H9 (cell line): ENCODE measurements at regions not wholly inside any gene's neighbourhood (a gene's known extent, or its start where the extent isn't known, plus 50 kb on each side); places are given as distances from the start of the nearest gene placed in this dataset.

Experiments
- DNase-seq: peaks from one replicate; pipeline ENCODE4 v3.0.0-alpha.2; 2017
- H2AFZ ChIP-seq: one replicate; pipeline ENCODE4 v1.6.1; 2013; ENCODE audit warnings: mild to moderate bottlenecking, low read length, control low read depth, moderate library complexity
- H2AK5ac ChIP-seq: 2 replicates; pipeline ENCODE4 v1.6.1; 2013; ENCODE audit warnings: low read length, control low read depth, mixed read lengths; ENCODE audit not compliant: insufficient read length
- H2BK120ac ChIP-seq: one replicate; pipeline ENCODE4 v1.6.1; 2013; ENCODE audit warnings: low read depth, mild to moderate bottlenecking, low read length, control low read depth, inconsistent platforms; ENCODE audit not compliant: poor library complexity, severe bottlenecking
- H2BK12ac ChIP-seq: 2 replicates; pipeline ENCODE4 v1.6.1; 2013; ENCODE audit warnings: low read length, control low read depth, mixed read lengths, low read depth; ENCODE audit not compliant: insufficient read length
- H2BK15ac ChIP-seq: 2 replicates; pipeline ENCODE4 v1.6.1; 2013; ENCODE audit warnings: low read depth, low read length, control low read depth
- H2BK20ac ChIP-seq: one replicate; pipeline ENCODE4 v1.6.1; 2013; ENCODE audit warnings: low read depth, mild to moderate bottlenecking, low read length, control low read depth, inconsistent platforms; ENCODE audit not compliant: poor library complexity, severe bottlenecking
- H2BK5ac ChIP-seq: 2 replicates; pipeline ENCODE4 v1.6.1; 2013; ENCODE audit warnings: low read length, control low read depth, mixed read lengths; ENCODE audit not compliant: insufficient read length
- H3K14ac ChIP-seq: 2 replicates; pipeline ENCODE4 v1.6.1; 2013; ENCODE audit warnings: low read length, control low read depth; ENCODE audit not compliant: insufficient read depth
- H3K18ac ChIP-seq: 2 replicates; pipeline ENCODE4 v1.6.1; 2013; ENCODE audit warnings: low read depth, mild to moderate bottlenecking, mixed read lengths, low read length, control low read depth; ENCODE audit not compliant: insufficient read length
- H3K23ac ChIP-seq: 2 replicates; pipeline ENCODE4 v1.6.1; 2013; ENCODE audit warnings: low read length, control low read depth, mixed read lengths, low read depth; ENCODE audit not compliant: insufficient read length
- H3K23me2 ChIP-seq: 2 replicates; pipeline ENCODE4 v1.6.1; 2013; ENCODE audit warnings: low read depth, mild to moderate bottlenecking, mixed read lengths, low read length, control low read depth; ENCODE audit not compliant: insufficient read length, poor library complexity, severe bottlenecking
- H3K27ac ChIP-seq: 2 replicates; pipeline ENCODE4 v1.5.1; 2013; ENCODE audit warnings: low read length, control low read depth, mixed read lengths, low read depth; ENCODE audit not compliant: insufficient read length
- H3K27me3 ChIP-seq: 2 replicates; pipeline ENCODE4 v1.6.1; 2013; ENCODE audit warnings: low read length, control low read depth, inconsistent platforms; ENCODE audit not compliant: insufficient read depth
- H3K4ac ChIP-seq: 2 replicates; pipeline ENCODE4 v1.6.1; 2013; ENCODE audit warnings: low read depth, mild to moderate bottlenecking, control low read depth, inconsistent platforms, low read length, moderate library complexity
- H3K4me1 ChIP-seq: 2 replicates; pipeline ENCODE4 v1.6.1; 2013; ENCODE audit warnings: low read length, control low read depth, inconsistent platforms; ENCODE audit not compliant: insufficient read depth
- H3K4me2 ChIP-seq: 2 replicates; pipeline ENCODE4 v1.6.1; 2013; ENCODE audit warnings: low read length, control low read depth, mixed read lengths; ENCODE audit not compliant: insufficient read length, insufficient read depth
- H3K56ac ChIP-seq: 2 replicates; pipeline ENCODE4 v1.6.1; 2013; ENCODE audit warnings: low read depth, mild to moderate bottlenecking, mixed read lengths, low read length, control low read depth; ENCODE audit not compliant: insufficient read length
- H3K79me1 ChIP-seq: 2 replicates; pipeline ENCODE4 v1.6.1; 2013; ENCODE audit warnings: low read depth, mild to moderate bottlenecking, moderate library complexity, low read length, control low read depth, inconsistent platforms; ENCODE audit not compliant: insufficient read depth, poor library complexity, severe bottlenecking
- H3K79me2 ChIP-seq: 2 replicates; pipeline ENCODE4 v1.6.1; 2013; ENCODE audit warnings: low read length, control low read depth, inconsistent platforms; ENCODE audit not compliant: insufficient read depth
- H3K9ac ChIP-seq: 2 replicates; pipeline ENCODE4 v1.6.1; 2013; ENCODE audit warnings: low read length, control low read depth, mixed read lengths; ENCODE audit not compliant: insufficient read length; ENCODE audit errors: extremely low read depth
- H3K9me3 ChIP-seq: one replicate; pipeline ENCODE4 v1.6.1; 2013; ENCODE audit warnings: low read depth, low read length, inconsistent platforms; ENCODE audit not compliant: control insufficient read depth
- H3T11ph ChIP-seq: one replicate; pipeline ENCODE4 v1.6.1; 2013; ENCODE audit warnings: mild to moderate bottlenecking, low read length, control low read depth, inconsistent platforms
- H4K20me1 ChIP-seq: one replicate; pipeline ENCODE4 v1.6.1; 2013; ENCODE audit not compliant: control insufficient read depth, insufficient read length, insufficient read depth
- H4K5ac ChIP-seq: 2 replicates; pipeline ENCODE4 v1.6.1; 2013; ENCODE audit warnings: low read depth, mild to moderate bottlenecking, mixed read lengths, low read length, control low read depth; ENCODE audit not compliant: insufficient read length
- H4K8ac ChIP-seq: replicated peaks from 2 replicates; pipeline ENCODE4 v1.6.1; 2013; ENCODE audit warnings: low read length, control low read depth, mixed read lengths, low read depth; ENCODE audit not compliant: insufficient read length
- H4K91ac ChIP-seq: 2 replicates; pipeline ENCODE4 v1.6.1; 2013; ENCODE audit warnings: low read depth, mild to moderate bottlenecking, moderate library complexity, mixed read lengths, low read length, control low read depth; ENCODE audit not compliant: insufficient read length
- H3K27ac Mint-ChIP-seq, 3 experiments: 2 replicates in 2 of 3; 3 replicates in 1 of 3; pipeline ENCODE4 v1.8.0; 2020 to 2021; ENCODE audit warnings: mixed read lengths in 3 of 3, mild to moderate bottlenecking in 1 of 3, moderate library complexity in 1 of 3
- H3K27me3 Mint-ChIP-seq: 2 replicates; pipeline ENCODE4 v1.8.0; 2021; ENCODE audit warnings: low read depth, mild to moderate bottlenecking, moderate library complexity, mixed read lengths
- H3K36me3 Mint-ChIP-seq, 3 experiments: 2 replicates in 2 of 3; 3 replicates in 1 of 3; pipeline ENCODE4 v1.8.0; 2020 to 2021; ENCODE audit warnings: low read depth in 3 of 3, mixed read lengths in 3 of 3; ENCODE audit not compliant: insufficient read depth in 1 of 3
- H3K4me1 Mint-ChIP-seq, 2 experiments: 2 replicates each; pipeline ENCODE4 v1.8.0; 2020; ENCODE audit warnings: mixed read lengths in 2 of 2
- H3K4me3 Mint-ChIP-seq, 2 experiments: 2 replicates in 1 of 2; 3 replicates in 1 of 2; pipeline ENCODE4 v1.8.0; 2020 to 2021; ENCODE audit warnings: mild to moderate bottlenecking in 2 of 2, mixed read lengths in 2 of 2, moderate library complexity in 1 of 2
- H3K9me3 Mint-ChIP-seq, 2 experiments: 2 replicates in 1 of 2; 3 replicates in 1 of 2; pipeline ENCODE4 v1.8.0; 2020; ENCODE audit warnings: mild to moderate bottlenecking in 2 of 2, mixed read lengths in 2 of 2, moderate library complexity in 1 of 2
- CTCF ChIP-seq: fragments of 200-600 bp; sonication (generic); conservative IDR thresholded peaks from 3 replicates; pipeline ENCODE4 v1.8.0; 2021; ENCODE audit warnings: antibody characterized with exemption, mild to moderate bottlenecking
- whole genome bisulfite sequencing: extraction: QIAGEN DNeasy Blood & Tissue Kit; methylation state at CpG from one replicate; pipeline ENCODE4 v1.1.7; 2013; ENCODE audit warnings: missing lambda C conversion rate, low lambda C conversion rate, mixed read lengths; ENCODE audit not compliant: insufficient read length; ENCODE audit errors: extremely low coverage; 5-methylcytosine and 5-hydroxymethylcytosine counted together

- Histone ChIP-seq H2AFZ (no peak overlapping the region), H2AK5ac (no peak overlapping the region), H3K23me2 (no peaks in the 10 kb centered on the region), H3K4ac (no peak overlapping the region), H3K14ac (no peak overlapping the region), H2BK20ac (no peak overlapping the region), H3K79me2 (no peaks in the 10 kb centered on the region), H4K91ac (no peak overlapping the region), H3K27me3 (no peaks in the 10 kb centered on the region), H4K8ac (no peak overlapping the region), H3K79me1 (no peaks in the 10 kb centered on the region), H3K18ac (no peak overlapping the region), H2BK15ac (no peak overlapping the region), H3K56ac (no peak overlapping the region), H3K27ac (no peak overlapping the region), H4K20me1 (no peaks in the 10 kb centered on the region), H3K4me2 (no peak overlapping the region), H2BK5ac (no peak overlapping the region), H2BK12ac (no peak overlapping the region), H3K9me3 (no peaks in the 10 kb centered on the region), H3T11ph (no peak overlapping the region), H3K9ac (no peak overlapping the region), H2BK120ac (no peak overlapping the region), H4K5ac (no peak overlapping the region), H3K23ac (no peak overlapping the region), H3K4me1 (peaks cover 4% of the 10 kb centered on the region; the same call in 1 of the 2 replicates)
- Mint-ChIP-seq H3K36me3 (peaks cover 0 to 20% (median 6%) of the 10 kb centered on the region in 3 experiments; a peak in 4 of 7 replicates), H3K4me1 (peaks cover 12 to 18% of the 10 kb centered on the region in 2 experiments), H3K27ac (no peak overlapping the region; a peak in 1 of 7 replicates), H3K4me3 (no peak overlapping the region), H3K9me3 (peaks cover 15 to 17% of the 10 kb centered on the region in 2 experiments), H3K27me3 (no peaks in the 10 kb centered on the region; the same call in none of the 2 replicates)
- no peak for TF ChIP-seq CTCF
- WGBS = no CpG with 5 or more reads among the region's 3 CpGs
- DNase-seq = no peak
Observed at GRCh38 chr6:4296552-4296951, 161.2 kb upstream of the ECI2 start.
